ENCODE measurements at regions not wholly inside any gene's neighbourhood (a gene's known extent, or its start where the extent isn't known, plus 50 kb on each side); places are given as distances from the start of the nearest gene placed in this dataset.

DNA sequence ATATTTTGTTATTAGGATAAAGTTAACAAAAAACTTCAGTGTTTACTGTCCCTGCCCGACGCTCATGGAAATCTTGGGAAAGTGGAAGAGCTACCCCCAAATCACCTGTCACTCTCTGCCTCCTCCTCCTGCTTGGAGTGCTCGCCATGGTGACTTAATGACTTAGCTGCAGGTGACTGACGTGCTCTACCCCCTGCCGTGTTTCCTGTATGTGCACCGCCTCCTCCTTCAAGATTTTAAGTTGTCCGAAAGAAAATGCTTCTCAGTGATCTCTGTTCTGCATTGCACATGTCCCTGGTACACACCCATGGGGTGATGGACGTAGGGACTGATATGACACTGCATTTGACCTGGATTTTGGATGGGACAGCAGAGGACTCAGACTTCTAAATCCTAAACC lies 338.8 kb upstream of the SHH start:
- no peak overlapping the region for H3K27ac ChIP-seq
- H3K4me3 ChIP-seq (ENCODE audit: low read depth, low read length) = no peak overlapping the region
- H3K36me3 ChIP-seq (replicated peaks) = no peaks in the 10 kb centered on the region
- no peak for TF ChIP-seq CTCF (IDR thresholded peaks at IDR 0.05; ENCODE audit: low read depth, low read length, missing control alignments)
- DNase-seq = no peak
- no peaks in the 10 kb centered on the region for H3K27me3 ChIP-seq (replicated peaks)
- in situ Hi-C loops (cut with HindIII; ENCODE audit: low pct_ligation_motif_present, low sequenced_read_pairs) = no loop called here

GRCh38 chr7:156148995-156149394 lies 336.7 kb upstream of the SHH start:
- DNase-seq = no peak
- no peak overlapping the region for H3K4me3 ChIP-seq (ENCODE audit: low read depth, low read length)
- in situ Hi-C loops (cut with HindIII; ENCODE audit: low pct_ligation_motif_present, low sequenced_read_pairs) = no loop called here
- no peak for TF ChIP-seq CTCF (IDR thresholded peaks at IDR 0.05; ENCODE audit: low read depth, low read length, missing control alignments)
- H3K27me3 ChIP-seq (replicated peaks) = no peaks in the 10 kb centered on the region
- no peaks in the 10 kb centered on the region for H3K36me3 ChIP-seq (replicated peaks)
- no peak overlapping the region for H3K27ac ChIP-seq

GRCh38 chr7:156148547-156148946 lies 336.3 kb upstream of the SHH start:
- H3K4me3 ChIP-seq (ENCODE audit: low read depth, low read length) = no peak overlapping the region

GRCh38 chr7:156147756-156148504 lies 335.7 kb upstream of the SHH start:
- Histone ChIP-seq H3K4me3 (ENCODE audit: low read depth, low read length) (no peak overlapping the region), H3K36me3 (replicated peaks) (no peaks in the 10 kb centered on the region), H3K27ac (no peak overlapping the region), H3K27me3 (replicated peaks) (no peaks in the 10 kb centered on the region)
- in situ Hi-C loops (cut with HindIII; ENCODE audit: low pct_ligation_motif_present, low sequenced_read_pairs) = no loop called here
- no peak for DNase-seq
- no peak for TF ChIP-seq CTCF (IDR thresholded peaks at IDR 0.05; ENCODE audit: low read depth, low read length, missing control alignments)

More at GRCh38 chr7:156148547-156148946, 336.3 kb upstream of the SHH start:
- no peak overlapping the region for H3K27ac ChIP-seq
- in situ Hi-C loops (cut with HindIII; ENCODE audit: low pct_ligation_motif_present, low sequenced_read_pairs) = no loop called here
- TF ChIP-seq CTCF (IDR thresholded peaks at IDR 0.05; ENCODE audit: low read depth, low read length, missing control alignments) = no peak
- H3K27me3 ChIP-seq (replicated peaks) = no peaks in the 10 kb centered on the region
- no peak for DNase-seq
- no peaks in the 10 kb centered on the region for H3K36me3 ChIP-seq (replicated peaks)

DNA sequence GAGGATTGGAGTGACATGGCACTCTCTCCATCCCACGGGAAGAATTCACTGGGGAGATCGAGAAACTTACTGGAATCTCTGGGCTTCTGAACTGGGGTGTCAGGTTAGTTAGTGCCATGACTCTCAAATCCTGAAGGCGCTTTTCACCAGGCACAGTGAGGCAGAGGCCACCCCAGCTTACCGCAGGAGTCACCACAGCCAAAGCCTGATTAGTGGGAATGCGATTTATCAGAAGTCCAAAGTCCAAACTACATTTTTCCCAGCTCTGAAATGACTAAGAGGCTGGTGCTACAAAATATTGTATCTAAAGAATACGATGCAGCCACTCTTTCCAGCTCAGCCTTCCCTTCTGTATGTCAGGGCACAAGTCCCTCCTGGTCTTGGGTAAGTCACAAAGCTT lies 334.8 kb upstream of the SHH start:
- no peak overlapping the region for H3K4me3 ChIP-seq (ENCODE audit: low read depth, low read length)
- no peaks in the 10 kb centered on the region for H3K27me3 ChIP-seq (replicated peaks)
- DNase-seq = no peak
- H3K27ac ChIP-seq = no peak overlapping the region
- in situ Hi-C loops (cut with HindIII; ENCODE audit: low pct_ligation_motif_present, low sequenced_read_pairs) = no loop called here
- H3K36me3 ChIP-seq (replicated peaks) = no peaks in the 10 kb centered on the region
- TF ChIP-seq CTCF (IDR thresholded peaks at IDR 0.05; ENCODE audit: low read depth, low read length, missing control alignments) = no peak

- no peaks in the 10 kb centered on the region for H3K27me3 ChIP-seq (replicated peaks)
- in situ Hi-C loops (cut with HindIII; ENCODE audit: low pct_ligation_motif_present, low sequenced_read_pairs) = no loop called here
- no peak for DNase-seq
- TF ChIP-seq CTCF (IDR thresholded peaks at IDR 0.05; ENCODE audit: low read depth, low read length, missing control alignments) = no peak
- no peaks in the 10 kb centered on the region for H3K36me3 ChIP-seq (replicated peaks)
- no peak overlapping the region for H3K27ac ChIP-seq
- no peak overlapping the region for H3K4me3 ChIP-seq (ENCODE audit: low read depth, low read length)
Measured at GRCh38 chr7:156145996-156146395, 333.7 kb upstream of the SHH start.

All from brain microvascular endothelial cell (primary cell).